Neural progenitor cell (in vitro differentiated cells): ENCODE measurements at regions not wholly inside any gene's neighbourhood (a gene's known extent, or its start where the extent isn't known, plus 50 kb on each side); places are given as distances from the start of the nearest gene placed in this dataset.

Experiments used
- DNase-seq: peaks from one replicate; pipeline ENCODE4 v3.0.0-alpha.2; 2016; ENCODE audit warnings: low spot score
- H2AFZ ChIP-seq: fragments of 200-600 bp; sonication (generic); replicated peaks from 2 replicates; pipeline ENCODE4 v1.6.1; 2016; ENCODE audit warnings: antibody characterized with exemption
- H3F3A ChIP-seq: fragments of 200-600 bp; sonication (generic); 2 replicates; pipeline ENCODE4 v1.6.1; 2016; ENCODE audit warnings: antibody characterized with exemption, low read depth
- H3K27ac ChIP-seq: fragments of 200-600 bp; sonication (generic); 2 replicates; pipeline ENCODE4 v1.5.1; 2016; ENCODE audit warnings: mild to moderate bottlenecking
- H3K27me3 ChIP-seq: fragments of 200-600 bp; sonication (generic); 2 replicates; pipeline ENCODE4 v1.6.1; 2016; ENCODE audit warnings: mild to moderate bottlenecking, moderate library complexity
- H3K36me3 ChIP-seq: fragments of 200-600 bp; sonication (generic); 2 replicates; pipeline ENCODE4 v1.5.1; 2016
- H3K4me1 ChIP-seq: fragments of 200-600 bp; sonication (generic); 2 replicates; pipeline ENCODE4 v1.6.1; 2016; ENCODE audit warnings: mixed run types
- H3K4me2 ChIP-seq: fragments of 200-600 bp; sonication (generic); 2 replicates; pipeline ENCODE4 v1.6.1; 2016
- H3K4me3 ChIP-seq: fragments of 200-600 bp; sonication (generic); 2 replicates; pipeline ENCODE4 v1.5.1; 2016
- H3K79me2 ChIP-seq: fragments of 200-600 bp; sonication (generic); 2 replicates; pipeline ENCODE4 v1.6.1; 2016; ENCODE audit warnings: low read depth
- H3K9ac ChIP-seq: fragments of 200-600 bp; sonication (generic); 2 replicates; pipeline ENCODE4 v1.6.1; 2016
- H3K9me3 ChIP-seq: fragments of 200-600 bp; sonication (generic); 2 replicates; pipeline ENCODE4 v1.5.1; 2016; ENCODE audit warnings: low read depth
- H4K20me1 ChIP-seq: fragments of 200-600 bp; sonication (generic); 2 replicates; pipeline ENCODE4 v1.6.1; 2016; ENCODE audit warnings: low read depth
- H3K27ac Mint-ChIP-seq: 3 replicates; pipeline ENCODE4 v1.8.0; 2021; ENCODE audit warnings: mixed read lengths
- H3K27me3 Mint-ChIP-seq: 2 replicates; pipeline ENCODE4 v1.8.0; 2022; ENCODE audit warnings: low read depth, mild to moderate bottlenecking, inconsistent platforms, moderate library complexity, mixed read lengths; ENCODE audit not compliant: insufficient read depth
- H3K36me3 Mint-ChIP-seq: 3 replicates; pipeline ENCODE4 v1.8.0; 2021; ENCODE audit warnings: mixed read lengths
- H3K4me1 Mint-ChIP-seq: 3 replicates; pipeline ENCODE4 v1.8.0; 2021; ENCODE audit warnings: mixed read lengths
- H3K4me3 Mint-ChIP-seq: 3 replicates; pipeline ENCODE4 v1.8.0; 2021; ENCODE audit warnings: mild to moderate bottlenecking, moderate library complexity, mixed read lengths
- H3K9me3 Mint-ChIP-seq: 3 replicates; pipeline ENCODE4 v1.8.0; 2020; ENCODE audit warnings: mixed read lengths
- CTCF ChIP-seq: fragments of 200-600 bp; sonication (generic); IDR thresholded peaks from 2 replicates; pipeline ENCODE4 v1.5.1; 2017; ENCODE audit warnings: antibody characterized with exemption, mild to moderate bottlenecking
- EZH2 ChIP-seq: fragments of 200-600 bp; sonication (generic); IDR thresholded peaks from 2 replicates; pipeline ENCODE4 v1.6.1; 2017; ENCODE audit warnings: antibody characterized with exemption, mild to moderate bottlenecking, moderate library complexity
- EZH2phosphoT487 ChIP-seq: fragments of 200-600 bp; sonication (generic); IDR thresholded peaks from 2 replicates; pipeline ENCODE4 v1.6.1; 2017; ENCODE audit warnings: antibody characterized with exemption

GRCh38 chr2:155266109-155266508, 567.6 kb downstream of the KCNJ3 start:
- H3K4me1 Mint-ChIP-seq = no peaks in the 10 kb centered on the region
- H3K27ac Mint-ChIP-seq = no peak overlapping the region

GRCh38 chr2:155256803-155257202, 558.3 kb downstream of the KCNJ3 start:
- Mint-ChIP-seq H3K27me3 (no peaks in the 10 kb centered on the region), H3K9me3 (no peaks in the 10 kb centered on the region), H3K36me3 (no peaks in the 10 kb centered on the region), H3K4me1 (no peaks in the 10 kb centered on the region), H3K4me3 (no peak overlapping the region), H3K27ac (no peak overlapping the region)
- no peak overlapping the region for H3K4me2 ChIP-seq
- H3K9me3 ChIP-seq = no peaks in the 10 kb centered on the region
- H2AFZ ChIP-seq = no peak overlapping the region
- TF ChIP-seq EZH2phosphoT487 (no peak), CTCF (no peak), EZH2 (no peak)
- H3K27me3 ChIP-seq = no peaks in the 10 kb centered on the region
- no peaks in the 10 kb centered on the region for H3K4me1 ChIP-seq
- no peaks in the 10 kb centered on the region for H4K20me1 ChIP-seq
- no peak overlapping the region for H3K9ac ChIP-seq
- H3K4me3 ChIP-seq = no peak overlapping the region
- H3K36me3 ChIP-seq = no peaks in the 10 kb centered on the region
- DNase-seq = peak; percentile 2
- no peaks in the 10 kb centered on the region for H3F3A ChIP-seq
- H3K27ac ChIP-seq = no peak overlapping the region
- no peaks in the 10 kb centered on the region for H3K79me2 ChIP-seq

More at GRCh38 chr2:155266109-155266508, 567.6 kb downstream of the KCNJ3 start:
- Histone ChIP-seq H3F3A (no peaks in the 10 kb centered on the region), H3K79me2 (no peaks in the 10 kb centered on the region), H3K9ac (no peak overlapping the region), H3K4me2 (no peak overlapping the region), H2AFZ (no peak overlapping the region), H4K20me1 (no peaks in the 10 kb centered on the region), H3K27ac (no peak overlapping the region), H3K9me3 (no peaks in the 10 kb centered on the region), H3K36me3 (no peaks in the 10 kb centered on the region), H3K4me1 (no peaks in the 10 kb centered on the region), H3K4me3 (no peak overlapping the region), H3K27me3 (no peaks in the 10 kb centered on the region)
- H3K36me3 Mint-ChIP-seq = no peaks in the 10 kb centered on the region
- no peak for DNase-seq
- no peaks in the 10 kb centered on the region for H3K27me3 Mint-ChIP-seq
- TF ChIP-seq EZH2phosphoT487 = no peak
- TF ChIP-seq CTCF = no peak
- TF ChIP-seq EZH2 = no peak
- no peaks in the 10 kb centered on the region for H3K9me3 Mint-ChIP-seq
- H3K4me3 Mint-ChIP-seq = no peak overlapping the region

- Histone ChIP-seq H2AFZ (peak overlapping the region; percentile 69), H3K27ac (no peak overlapping the region), H3K36me3 (no peaks in the 10 kb centered on the region), H3K9ac (no peak overlapping the region), H3K79me2 (no peaks in the 10 kb centered on the region), H3F3A (no peaks in the 10 kb centered on the region), H3K4me2 (no peak overlapping the region), H3K27me3 (no peaks in the 10 kb centered on the region), H4K20me1 (no peaks in the 10 kb centered on the region), H3K4me1 (no peaks in the 10 kb centered on the region), H3K9me3 (no peaks in the 10 kb centered on the region), H3K4me3 (no peak overlapping the region)
- H3K4me1 Mint-ChIP-seq = no peaks in the 10 kb centered on the region
- H3K4me3 Mint-ChIP-seq = no peak overlapping the region
- DNase-seq = peak; percentile 44
- H3K36me3 Mint-ChIP-seq = no peaks in the 10 kb centered on the region
- H3K27ac Mint-ChIP-seq = no peak overlapping the region
- H3K27me3 Mint-ChIP-seq = no peaks in the 10 kb centered on the region
- no peaks in the 10 kb centered on the region for H3K9me3 Mint-ChIP-seq
- TF ChIP-seq EZH2phosphoT487 = no peak
- TF ChIP-seq CTCF = peak; percentile 58
Measured at GRCh38 chr2:155250800-155251199, 552.3 kb downstream of the KCNJ3 start.

- DNase-seq = no peak
- no peaks in the 10 kb centered on the region for H3K27me3 Mint-ChIP-seq
- TF ChIP-seq CTCF (no peak), EZH2phosphoT487 (no peak), EZH2 (no peak)
Measured at GRCh38 chr2:155240176-155240575, 541.7 kb downstream of the KCNJ3 start.

More at GRCh38 chr2:155240176-155240575, 541.7 kb downstream of the KCNJ3 start:
- Mint-ChIP-seq H3K4me3 (no peak overlapping the region), H3K4me1 (no peaks in the 10 kb centered on the region), H3K9me3 (no peaks in the 10 kb centered on the region), H3K36me3 (no peaks in the 10 kb centered on the region), H3K27ac (no peak overlapping the region)
- H3K27me3 ChIP-seq = no peaks in the 10 kb centered on the region
- no peak overlapping the region for H3K4me2 ChIP-seq
- H3K27ac ChIP-seq = no peak overlapping the region
- H3K9me3 ChIP-seq = no peaks in the 10 kb centered on the region
- no peak overlapping the region for H3K4me3 ChIP-seq
- no peak overlapping the region for H2AFZ ChIP-seq
- no peaks in the 10 kb centered on the region for H3K4me1 ChIP-seq
- no peaks in the 10 kb centered on the region for H4K20me1 ChIP-seq
- H3K79me2 ChIP-seq = no peaks in the 10 kb centered on the region
- no peaks in the 10 kb centered on the region for H3F3A ChIP-seq
- H3K9ac ChIP-seq = no peak overlapping the region
- H3K36me3 ChIP-seq = no peaks in the 10 kb centered on the region
